ENCODE measurements at regions not wholly inside any gene's neighbourhood (a gene's known extent, or its start where the extent isn't known, plus 50 kb on each side); places are given as distances from the start of the nearest gene placed in this dataset.
A peak's percentile ranks its signal among the peaks of the same experiment; 100 is the strongest.

DNA sequence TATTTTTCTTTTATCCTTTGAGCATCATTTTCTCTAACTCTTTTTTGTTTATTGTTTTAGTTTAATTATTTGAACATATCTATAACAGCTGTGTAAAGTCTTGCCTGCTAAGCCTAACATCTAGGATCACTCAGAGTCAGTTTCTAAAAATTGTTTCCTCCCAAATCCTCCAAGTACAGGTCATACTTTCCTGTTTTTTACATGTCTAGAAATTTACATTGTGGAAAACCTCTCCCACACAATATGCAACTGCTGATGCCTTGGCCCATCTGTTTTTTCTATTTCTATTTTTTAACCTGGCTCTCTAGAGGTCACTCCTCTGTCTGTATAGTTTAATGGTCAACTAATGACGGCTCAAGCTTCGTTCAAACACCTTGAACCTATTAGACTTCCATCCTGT lies 261.0 kb downstream of the HRH4 start:
- Histone ChIP-seq H3K27ac (ENCODE audit: low read depth, low read length) (no peak overlapping the region), H3K9ac (ENCODE audit: low read depth in 1 of 3, low read length in 3 of 3) (no peak overlapping the region), H3K9me3 (ENCODE audit: control insufficient read depth in 3 of 3, low read length in 3 of 3) (no peaks in the 10 kb centered on the region), H3K4me3 (ENCODE audit: low read length in 3 of 3) (no peak overlapping the region), H3K27me3 (ENCODE audit: control insufficient read depth in 3 of 3, insufficient read depth in 3 of 3, low read length in 3 of 3) (no peaks in the 10 kb centered on the region), H3K36me3 (ENCODE audit: control insufficient read depth in 3 of 3, insufficient read depth in 3 of 3, low read length in 3 of 3) (no peaks in the 10 kb centered on the region), H3K4me1 (ENCODE audit: control insufficient read depth in 3 of 3, insufficient read depth in 3 of 3, low read length in 3 of 3) (no peaks in the 10 kb centered on the region)

DNA sequence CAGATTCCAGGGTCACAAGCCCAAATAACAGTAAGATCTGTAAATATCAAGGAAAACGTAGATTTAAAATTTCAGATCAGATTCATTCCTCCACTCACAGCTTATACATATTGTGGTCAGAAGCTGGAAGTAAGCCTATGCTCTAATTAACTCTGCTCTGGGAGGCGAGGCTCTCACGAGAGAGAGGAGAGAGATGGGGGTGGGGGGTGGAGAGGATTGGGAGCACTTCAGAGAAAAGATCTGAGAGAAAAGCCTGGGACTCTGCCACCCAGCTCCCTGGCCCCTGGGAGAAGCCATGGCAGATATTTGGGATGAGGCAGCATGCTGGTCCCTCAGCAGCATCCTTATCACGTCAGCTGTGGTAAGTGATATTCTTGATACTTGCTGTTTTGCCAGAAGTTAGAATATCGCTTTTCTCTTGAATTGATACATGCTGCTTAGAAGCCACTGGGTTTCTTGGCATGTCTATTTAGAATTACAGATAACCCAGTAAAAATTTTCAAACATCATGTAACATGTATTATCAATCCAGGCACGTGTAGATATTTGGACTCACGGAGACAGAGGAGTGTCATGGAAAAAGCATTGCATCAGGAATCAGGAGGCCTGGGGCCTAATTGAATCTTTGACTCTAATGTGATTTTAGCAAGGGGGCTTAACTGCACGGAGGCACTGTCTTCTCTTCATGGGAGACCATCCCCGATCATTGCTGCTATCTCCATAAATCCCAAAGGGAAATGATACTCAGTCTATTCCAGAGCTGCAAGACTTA lies 265.4 kb downstream of the HRH4 start:
- H3K36me3 ChIP-seq (ENCODE audit: control insufficient read depth in 3 of 3, insufficient read depth in 3 of 3, low read length in 3 of 3) = no peaks in the 10 kb centered on the region
- H3K27ac ChIP-seq (ENCODE audit: low read depth, low read length) = no peak overlapping the region
- H3K9me3 ChIP-seq (ENCODE audit: control insufficient read depth in 3 of 3, low read length in 3 of 3) = no peaks in the 10 kb centered on the region
- H3K27me3 ChIP-seq (ENCODE audit: control insufficient read depth in 3 of 3, insufficient read depth in 3 of 3, low read length in 3 of 3) = peaks cover 5 to 11% (median 11%) of the 10 kb centered on the region in 3 donors
- peaks cover 0 to 11% (median 7%) of the 10 kb centered on the region in 3 donors for H3K4me1 ChIP-seq (ENCODE audit: control insufficient read depth in 3 of 3, insufficient read depth in 3 of 3, low read length in 3 of 3)
- no peak overlapping the region for H3K4me3 ChIP-seq (ENCODE audit: low read length in 3 of 3)
- H3K9ac ChIP-seq (ENCODE audit: low read depth in 1 of 3, low read length in 3 of 3) = no peak overlapping the region

DNA sequence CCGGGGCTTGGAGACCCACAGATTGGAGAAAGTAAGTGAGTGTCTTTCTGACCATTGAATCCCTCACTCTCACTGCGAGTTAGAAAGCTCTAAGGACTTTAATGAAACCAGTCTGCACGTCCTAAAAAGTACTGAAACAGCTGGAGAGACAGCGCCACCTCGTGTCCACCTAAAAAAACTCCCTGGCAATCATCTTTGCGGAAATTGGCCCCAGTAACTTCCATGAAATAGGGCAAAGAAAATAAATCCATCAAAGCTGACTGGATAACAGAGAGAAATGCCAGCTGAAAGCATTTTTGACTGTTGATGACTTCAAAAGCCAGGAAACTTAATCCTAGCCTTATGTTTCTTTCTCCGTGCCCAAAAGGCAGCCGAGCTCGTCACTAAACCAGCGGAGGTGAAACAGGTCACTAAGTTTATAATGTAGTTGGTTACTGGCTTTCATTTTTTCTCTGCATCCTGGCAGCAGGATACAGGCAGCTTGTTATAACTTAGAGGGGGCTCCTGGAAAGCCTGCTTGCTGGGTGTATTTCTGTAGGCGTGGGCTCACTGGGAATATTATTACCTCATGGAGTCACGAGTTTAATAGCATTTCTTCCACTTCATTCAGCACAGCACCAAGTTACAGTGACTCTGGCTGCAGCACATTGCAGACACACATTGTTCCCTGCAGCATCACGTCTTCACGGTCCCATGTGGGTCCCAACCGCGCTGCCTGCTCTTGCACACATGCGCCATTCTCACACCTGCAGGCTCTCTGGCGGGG lies 266.5 kb downstream of the HRH4 start:
- peaks cover 0 to 11% (median 7%) of the 10 kb centered on the region in 3 donors for H3K4me1 ChIP-seq (ENCODE audit: control insufficient read depth in 3 of 3, insufficient read depth in 3 of 3, low read length in 3 of 3)
- H3K9me3 ChIP-seq (ENCODE audit: control insufficient read depth in 3 of 3, low read length in 3 of 3) = no peaks in the 10 kb centered on the region
- peak overlapping the region in 1 of 3 donors; percentile 63 for H3K9ac ChIP-seq (ENCODE audit: low read depth in 1 of 3, low read length in 3 of 3)
- H3K27me3 ChIP-seq (ENCODE audit: control insufficient read depth in 3 of 3, insufficient read depth in 3 of 3, low read length in 3 of 3) = peaks cover 5 to 11% (median 11%) of the 10 kb centered on the region in 3 donors
- no peaks in the 10 kb centered on the region for H3K36me3 ChIP-seq (ENCODE audit: control insufficient read depth in 3 of 3, insufficient read depth in 3 of 3, low read length in 3 of 3)
- peak overlapping the region; percentile 32 to 68 (median 65) for H3K4me3 ChIP-seq (ENCODE audit: low read length in 3 of 3)
- H3K27ac ChIP-seq (ENCODE audit: low read depth, low read length) = no peak overlapping the region

DNA sequence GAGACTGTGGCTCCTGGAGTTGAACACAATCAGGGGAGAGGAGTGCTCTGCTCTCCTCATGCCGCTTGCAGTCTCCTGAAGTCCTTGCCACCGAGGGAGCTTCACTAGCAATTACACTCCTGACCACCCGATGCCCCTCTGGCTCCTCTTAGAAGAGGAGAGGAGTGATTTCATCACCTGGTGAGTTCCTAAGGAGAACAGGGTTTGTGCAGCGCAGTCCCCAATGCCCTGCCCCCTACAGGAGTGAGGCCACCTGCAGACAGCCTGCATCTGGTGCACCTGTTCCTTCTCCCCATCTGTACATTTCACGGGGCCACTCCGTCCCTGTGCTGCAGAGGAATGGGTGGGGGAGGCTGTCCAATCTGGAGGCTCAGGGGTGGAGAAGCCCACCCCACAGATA lies 267.2 kb downstream of the HRH4 start:
- H3K27ac ChIP-seq (ENCODE audit: low read depth, low read length) = no peak overlapping the region
- H3K36me3 ChIP-seq (ENCODE audit: control insufficient read depth in 3 of 3, insufficient read depth in 3 of 3, low read length in 3 of 3) = no peaks in the 10 kb centered on the region
- peaks cover 5 to 11% (median 11%) of the 10 kb centered on the region in 3 donors for H3K27me3 ChIP-seq (ENCODE audit: control insufficient read depth in 3 of 3, insufficient read depth in 3 of 3, low read length in 3 of 3)
- H3K9ac ChIP-seq (ENCODE audit: low read depth in 1 of 3, low read length in 3 of 3) = no peak overlapping the region
- no peak overlapping the region for H3K4me3 ChIP-seq (ENCODE audit: low read length in 3 of 3)
- no peaks in the 10 kb centered on the region for H3K9me3 ChIP-seq (ENCODE audit: control insufficient read depth in 3 of 3, low read length in 3 of 3)
- peaks cover 0 to 11% (median 7%) of the 10 kb centered on the region in 3 donors for H3K4me1 ChIP-seq (ENCODE audit: control insufficient read depth in 3 of 3, insufficient read depth in 3 of 3, low read length in 3 of 3)

- Histone ChIP-seq H3K4me1 (ENCODE audit: control insufficient read depth in 3 of 3, insufficient read depth in 3 of 3, low read length in 3 of 3) (peaks cover 0 to 11% (median 7%) of the 10 kb centered on the region in 3 donors), H3K4me3 (ENCODE audit: low read length in 3 of 3) (no peak overlapping the region), H3K27ac (ENCODE audit: low read depth, low read length) (no peak overlapping the region), H3K27me3 (ENCODE audit: control insufficient read depth in 3 of 3, insufficient read depth in 3 of 3, low read length in 3 of 3) (peaks cover 11 to 13% (median 11%) of the 10 kb centered on the region in 3 donors), H3K9me3 (ENCODE audit: control insufficient read depth in 3 of 3, low read length in 3 of 3) (no peaks in the 10 kb centered on the region), H3K9ac (ENCODE audit: low read depth in 1 of 3, low read length in 3 of 3) (no peak overlapping the region), H3K36me3 (ENCODE audit: control insufficient read depth in 3 of 3, insufficient read depth in 3 of 3, low read length in 3 of 3) (no peaks in the 10 kb centered on the region)
Measured at GRCh38 chr18:24731158-24731557, 270.7 kb downstream of the HRH4 start.

DNA sequence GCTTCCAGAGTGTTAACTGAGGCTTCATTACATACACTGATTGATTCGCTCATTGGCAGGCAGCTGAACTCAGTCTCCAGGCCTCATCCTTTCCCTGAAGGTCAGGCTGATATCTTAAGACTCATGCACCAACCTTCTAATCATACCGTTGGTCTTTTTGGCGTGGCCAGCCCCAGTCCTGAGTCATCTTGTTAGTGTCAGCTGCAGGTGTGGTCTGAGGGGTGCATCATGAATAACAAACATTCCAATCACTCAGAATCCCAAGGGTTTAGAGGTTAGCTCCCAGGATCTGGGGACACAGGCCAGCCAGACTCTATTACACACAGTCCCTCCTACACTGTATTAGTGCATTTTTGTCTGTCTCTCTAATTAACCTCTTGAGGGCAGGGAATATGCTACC lies 271.5 kb downstream of the HRH4 start:
- no peak overlapping the region for H3K9ac ChIP-seq (ENCODE audit: low read depth in 1 of 3, low read length in 3 of 3)
- H3K36me3 ChIP-seq (ENCODE audit: control insufficient read depth in 3 of 3, insufficient read depth in 3 of 3, low read length in 3 of 3) = no peaks in the 10 kb centered on the region
- H3K27ac ChIP-seq (ENCODE audit: low read depth, low read length) = no peak overlapping the region
- peaks cover 10 to 13% (median 11%) of the 10 kb centered on the region in 3 donors for H3K27me3 ChIP-seq (ENCODE audit: control insufficient read depth in 3 of 3, insufficient read depth in 3 of 3, low read length in 3 of 3)
- H3K4me1 ChIP-seq (ENCODE audit: control insufficient read depth in 3 of 3, insufficient read depth in 3 of 3, low read length in 3 of 3) = peaks cover 0 to 5% (median 5%) of the 10 kb centered on the region in 3 donors
- H3K4me3 ChIP-seq (ENCODE audit: low read length in 3 of 3) = no peak overlapping the region
- no peaks in the 10 kb centered on the region for H3K9me3 ChIP-seq (ENCODE audit: control insufficient read depth in 3 of 3, low read length in 3 of 3)

DNA sequence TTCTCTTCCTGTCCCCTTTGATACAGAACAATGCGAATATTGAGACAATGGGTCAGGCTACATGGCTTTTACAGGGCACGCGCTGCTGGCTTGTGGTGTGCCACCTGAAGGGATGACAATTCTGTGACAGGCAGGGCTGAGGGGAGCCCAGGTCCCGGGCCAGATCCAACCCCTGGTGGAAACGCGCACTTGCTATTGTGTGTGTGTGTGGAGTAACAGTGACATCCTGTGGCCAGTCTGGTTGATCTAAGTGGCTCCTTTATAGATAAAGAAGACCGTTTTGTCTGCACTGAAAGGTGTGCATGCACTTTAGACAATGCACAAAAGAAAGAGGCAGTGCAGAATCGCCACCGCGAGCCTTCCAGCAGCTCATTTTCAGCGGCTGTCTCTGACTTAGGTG lies 273.6 kb downstream of the HRH4 start:
- no peaks in the 10 kb centered on the region for H3K4me1 ChIP-seq (ENCODE audit: control insufficient read depth in 3 of 3, insufficient read depth in 3 of 3, low read length in 3 of 3)
- H3K27ac ChIP-seq (ENCODE audit: low read depth, low read length) = no peak overlapping the region
- H3K27me3 ChIP-seq (ENCODE audit: control insufficient read depth in 3 of 3, insufficient read depth in 3 of 3, low read length in 3 of 3) = peaks cover 0 to 13% (median 5%) of the 10 kb centered on the region in 3 donors
- H3K9me3 ChIP-seq (ENCODE audit: control insufficient read depth in 3 of 3, low read length in 3 of 3) = no peaks in the 10 kb centered on the region
- no peak overlapping the region for H3K4me3 ChIP-seq (ENCODE audit: low read length in 3 of 3)
- H3K36me3 ChIP-seq (ENCODE audit: control insufficient read depth in 3 of 3, insufficient read depth in 3 of 3, low read length in 3 of 3) = no peaks in the 10 kb centered on the region
- no peak overlapping the region for H3K9ac ChIP-seq (ENCODE audit: low read depth in 1 of 3, low read length in 3 of 3)

- H3K9me3 ChIP-seq (ENCODE audit: control insufficient read depth in 3 of 3, low read length in 3 of 3) = no peaks in the 10 kb centered on the region
- H3K4me1 ChIP-seq (ENCODE audit: control insufficient read depth in 3 of 3, insufficient read depth in 3 of 3, low read length in 3 of 3) = no peaks in the 10 kb centered on the region
- peaks cover 0 to 8% (median 0%) of the 10 kb centered on the region in 3 donors for H3K27me3 ChIP-seq (ENCODE audit: control insufficient read depth in 3 of 3, insufficient read depth in 3 of 3, low read length in 3 of 3)
- H3K4me3 ChIP-seq (ENCODE audit: low read length in 3 of 3) = no peak overlapping the region
- no peak overlapping the region for H3K27ac ChIP-seq (ENCODE audit: low read depth, low read length)
- no peaks in the 10 kb centered on the region for H3K36me3 ChIP-seq (ENCODE audit: control insufficient read depth in 3 of 3, insufficient read depth in 3 of 3, low read length in 3 of 3)
- H3K9ac ChIP-seq (ENCODE audit: low read depth in 1 of 3, low read length in 3 of 3) = no peak overlapping the region
Measured at GRCh38 chr18:24735624-24736231, 275.3 kb downstream of the HRH4 start.

GRCh38 chr18:24736662-24737330 lies 276.4 kb downstream of the HRH4 start:
- no peaks in the 10 kb centered on the region for H3K36me3 ChIP-seq (ENCODE audit: control insufficient read depth in 3 of 3, insufficient read depth in 3 of 3, low read length in 3 of 3)
- H3K27me3 ChIP-seq (ENCODE audit: control insufficient read depth in 3 of 3, insufficient read depth in 3 of 3, low read length in 3 of 3) = peaks cover 0 to 8% (median 0%) of the 10 kb centered on the region in 3 donors
- H3K9me3 ChIP-seq (ENCODE audit: control insufficient read depth in 3 of 3, low read length in 3 of 3) = no peaks in the 10 kb centered on the region
- no peak overlapping the region for H3K27ac ChIP-seq (ENCODE audit: low read depth, low read length)
- H3K4me3 ChIP-seq (ENCODE audit: low read length in 3 of 3) = no peak overlapping the region
- no peak overlapping the region for H3K9ac ChIP-seq (ENCODE audit: low read depth in 1 of 3, low read length in 3 of 3)
- no peaks in the 10 kb centered on the region for H3K4me1 ChIP-seq (ENCODE audit: control insufficient read depth in 3 of 3, insufficient read depth in 3 of 3, low read length in 3 of 3)

All from skeletal muscle tissue (tissue), 3 donors.